Smooth muscle cell (in vitro differentiated cells): ENCODE measurements at regions not wholly inside any gene's neighbourhood (a gene's known extent, or its start where the extent isn't known, plus 50 kb on each side); places are given as distances from the start of the nearest gene placed in this dataset.
"Not testable (repeated sequence)": the region's sequence is repeated elsewhere in the genome, so short reads cannot be mapped to it uniquely, and the experiment has no call there.

Experiments
- DNase-seq: peaks from one replicate; lab custom pipeline; 2025; ENCODE audit not compliant: unreplicated experiment; lab: John Stamatoyannopoulos, UW
- H2AFZ ChIP-seq: fragments of 200-600 bp; sonication (generic); 2 replicates; pipeline ENCODE4 v1.6.0; 2016; ENCODE audit warnings: antibody characterized with exemption, low read depth, mild to moderate bottlenecking
- H3F3A ChIP-seq: fragments of 200-600 bp; sonication (generic); 2 replicates; pipeline ENCODE4 v1.6.0; 2017; ENCODE audit warnings: antibody characterized with exemption, low read depth
- H3K27ac ChIP-seq: fragments of 200-600 bp; sonication (generic); 2 replicates; pipeline ENCODE4 v1.5.1; 2016; ENCODE audit warnings: low read depth, mild to moderate bottlenecking
- H3K27me3 ChIP-seq: fragments of 200-600 bp; sonication (generic); 2 replicates; pipeline ENCODE4 v1.6.1; 2016; ENCODE audit warnings: low read depth, mild to moderate bottlenecking
- H3K36me3 ChIP-seq: fragments of 200-600 bp; sonication (generic); 2 replicates; pipeline ENCODE4 v1.5.1; 2016; ENCODE audit warnings: low read depth
- H3K4me1 ChIP-seq: fragments of 200-600 bp; sonication (generic); 2 replicates; pipeline ENCODE4 v1.5.1; 2016; ENCODE audit warnings: low read depth
- H3K4me2 ChIP-seq: fragments of 200-600 bp; sonication (generic); 2 replicates; pipeline ENCODE4 v1.6.0; 2016; ENCODE audit warnings: mild to moderate bottlenecking
- H3K4me3 ChIP-seq: fragments of 200-600 bp; sonication (generic); 2 replicates; pipeline ENCODE4 v1.5.1; 2016; ENCODE audit warnings: mild to moderate bottlenecking
- H3K79me2 ChIP-seq: fragments of 200-600 bp; sonication (generic); 2 replicates; pipeline ENCODE4 v1.6.0; 2016; ENCODE audit warnings: low read depth, mild to moderate bottlenecking
- H3K9ac ChIP-seq: fragments of 200-600 bp; sonication (generic); 2 replicates; pipeline ENCODE4 v1.6.0; 2016; ENCODE audit warnings: low read depth
- H3K9me3 ChIP-seq: fragments of 200-600 bp; sonication (generic); replicated peaks from 2 replicates; pipeline ENCODE4 v1.5.1; 2016; ENCODE audit warnings: low read depth
- H4K20me1 ChIP-seq: fragments of 200-600 bp; sonication (generic); 2 replicates; pipeline ENCODE4 v1.6.0; 2016; ENCODE audit warnings: low read depth
- CTCF ChIP-seq: fragments of 200-600 bp; sonication (generic); IDR thresholded peaks from 2 replicates; pipeline ENCODE4 v1.5.1; 2017; ENCODE audit warnings: borderline replicate concordance, mild to moderate bottlenecking, antibody characterized with exemption; ENCODE audit not compliant: insufficient read depth, poor library complexity, severe bottlenecking
- WGBS: methylation state at CpG from one replicate; pipeline ENCODE4 v1.1.7; 2016; ENCODE audit warnings: low lambda C conversion rate; 5-methylcytosine and 5-hydroxymethylcytosine counted together

GRCh38 chr6:88499436-88499835, 333.3 kb upstream of the CNR1 start:
- Histone ChIP-seq H3K79me2 (no peaks in the 10 kb centered on the region), H3K4me1 (no peaks in the 10 kb centered on the region), H3K4me3 (no peak overlapping the region), H3K36me3 (no peaks in the 10 kb centered on the region), H4K20me1 (no peaks in the 10 kb centered on the region), H3F3A (no peaks in the 10 kb centered on the region), H3K9me3 (no peaks in the 10 kb centered on the region), H3K9ac (no peak overlapping the region), H3K4me2 (no peak overlapping the region), H3K27me3 (no peaks in the 10 kb centered on the region), H2AFZ (no peak overlapping the region), H3K27ac (no peak overlapping the region)
- no peak for TF ChIP-seq CTCF
- WGBS, result 88% methylated on average over 3 of the region's 3 CpGs
- DNase-seq, result no peak

- not testable (repeated sequence) for H3K4me1 ChIP-seq, H3K4me2 ChIP-seq, H3K27ac ChIP-seq, H3K9me3 ChIP-seq, H3K36me3 ChIP-seq, H3K27me3 ChIP-seq, H3F3A ChIP-seq, DNase-seq, H3K9ac ChIP-seq, H3K4me3 ChIP-seq, H2AFZ ChIP-seq, H4K20me1 ChIP-seq, H3K79me2 ChIP-seq
- 86% methylated on average over 8 of the region's 8 CpGs for WGBS
Measured at GRCh38 chr6:88497403-88497802, 331.3 kb upstream of the CNR1 start.

- Histone ChIP-seq H3K27me3 (no peaks in the 10 kb centered on the region), H3F3A (no peaks in the 10 kb centered on the region), H3K9me3 (no peaks in the 10 kb centered on the region), H2AFZ (no peak overlapping the region), H3K79me2 (no peaks in the 10 kb centered on the region), H3K9ac (no peak overlapping the region), H3K27ac (no peak overlapping the region), H3K36me3 (no peaks in the 10 kb centered on the region), H3K4me2 (no peak overlapping the region), H3K4me1 (peaks cover 5% of the 10 kb centered on the region), H3K4me3 (no peak overlapping the region), H4K20me1 (no peaks in the 10 kb centered on the region)
- no peak for TF ChIP-seq CTCF
- DNase-seq, result no peak
- 92% methylated on average over 3 of the region's 3 CpGs for WGBS
Measured at GRCh38 chr6:88494401-88495140, 328.4 kb upstream of the CNR1 start.

- Histone ChIP-seq H3K4me1 (peaks cover 5% of the 10 kb centered on the region), H2AFZ (no peak overlapping the region), H3K27ac (no peak overlapping the region), H3K9me3 (no peaks in the 10 kb centered on the region), H3K4me3 (no peak overlapping the region), H3F3A (no peaks in the 10 kb centered on the region), H3K79me2 (no peaks in the 10 kb centered on the region), H3K27me3 (no peaks in the 10 kb centered on the region), H3K4me2 (no peak overlapping the region), H3K9ac (no peak overlapping the region), H4K20me1 (no peaks in the 10 kb centered on the region), H3K36me3 (no peaks in the 10 kb centered on the region)
- TF ChIP-seq CTCF, result no peak
- no peak for DNase-seq
- 97% methylated on average over 2 of the region's 2 CpGs for WGBS
Measured at GRCh38 chr6:88493717-88494116, 327.6 kb upstream of the CNR1 start.
